NCI-H2107 treated with DMSO at 0.1 percent for 48 hours (cell line): ENCODE measurements at regions not wholly inside any gene's neighbourhood (a gene's known extent, or its start where the extent isn't known, plus 50 kb on each side); places are given as distances from the start of the nearest gene placed in this dataset.

Experiments used
- DNase-seq: peaks from one replicate; lab custom pipeline; 2025; ENCODE audit not compliant: unreplicated experiment; lab: John Stamatoyannopoulos, UW

DNA sequence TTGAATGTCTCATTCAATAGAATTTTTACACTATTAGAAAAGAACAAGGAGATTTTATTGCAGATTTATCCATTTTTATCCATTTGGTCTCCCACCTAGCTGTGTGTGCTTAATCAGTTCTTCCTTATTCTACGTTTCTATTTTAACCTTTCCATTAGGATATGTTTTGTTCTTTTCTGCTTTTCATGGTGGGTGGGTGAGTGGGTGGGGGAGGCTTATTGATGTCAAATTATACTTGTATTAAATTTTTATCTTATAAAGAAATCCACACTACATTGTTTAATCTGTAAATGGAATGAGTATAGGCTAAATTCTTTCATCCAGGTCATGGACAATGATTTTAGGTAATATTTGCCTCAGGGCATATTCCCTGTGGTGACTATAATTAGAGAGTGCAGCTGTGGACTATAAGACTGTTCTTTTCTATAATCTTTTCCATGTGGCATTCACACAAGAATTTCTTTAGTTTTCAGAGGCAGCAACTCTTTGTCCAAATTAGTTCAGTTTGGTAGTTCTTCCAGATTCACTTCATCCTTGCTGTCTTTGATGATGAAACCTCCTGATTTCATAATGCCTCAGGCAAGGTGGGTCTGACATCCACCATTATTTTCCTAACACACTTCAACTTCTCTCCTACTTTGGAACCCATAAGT, 2451.8 kb downstream of the PCDH7 start:
- DNase-seq = no peak

DNA sequence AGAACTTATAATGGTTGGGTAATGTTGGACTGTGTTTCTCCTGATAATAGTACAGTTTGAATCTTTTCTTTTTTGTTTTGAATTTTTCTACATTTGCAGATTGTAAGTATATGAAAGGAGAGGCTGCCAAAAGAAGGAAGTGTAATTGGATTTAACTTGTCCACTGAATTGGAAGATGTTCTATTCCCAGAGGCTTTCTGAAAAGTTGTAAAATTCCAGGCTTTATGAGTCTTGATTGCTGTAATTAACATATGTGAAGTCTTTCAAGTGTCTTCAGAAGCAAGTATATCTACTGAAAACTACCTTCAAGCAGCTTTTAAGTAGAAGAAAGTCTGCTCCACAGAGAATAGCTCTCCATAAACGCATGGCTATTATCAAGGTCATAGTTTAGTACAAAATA, 2456.4 kb downstream of the PCDH7 start:
- DNase-seq = no peak

DNA sequence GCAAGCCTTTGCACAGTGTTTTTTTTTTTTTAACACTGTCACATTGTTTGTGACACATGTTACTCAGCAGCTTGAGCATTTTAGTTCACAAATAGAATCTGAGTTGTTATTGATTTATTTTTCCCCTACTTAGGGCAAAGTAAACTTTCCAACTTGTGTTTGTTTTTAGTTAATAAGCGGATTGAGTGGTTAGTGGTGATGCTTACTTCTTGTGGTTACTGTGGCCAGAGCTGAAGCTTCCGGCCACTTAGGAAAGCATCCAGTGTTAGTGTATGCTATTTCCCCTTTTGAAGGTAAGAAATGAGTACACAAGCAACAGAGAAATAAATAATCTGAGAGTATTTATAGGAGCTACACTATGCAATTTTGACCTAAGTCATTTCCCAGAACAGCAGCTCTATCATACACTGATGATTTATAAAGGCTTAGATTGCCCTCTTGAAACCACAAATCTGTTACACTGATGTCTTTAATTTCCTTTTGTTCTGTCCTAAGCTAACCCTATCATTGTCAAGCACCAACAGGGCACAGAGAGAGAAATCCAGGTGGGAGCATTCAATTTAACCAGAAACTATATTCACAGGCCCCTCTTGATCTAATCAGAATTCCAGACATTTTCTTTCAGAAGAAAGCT, 2464.6 kb downstream of the PCDH7 start:
- DNase-seq = no peak

DNA sequence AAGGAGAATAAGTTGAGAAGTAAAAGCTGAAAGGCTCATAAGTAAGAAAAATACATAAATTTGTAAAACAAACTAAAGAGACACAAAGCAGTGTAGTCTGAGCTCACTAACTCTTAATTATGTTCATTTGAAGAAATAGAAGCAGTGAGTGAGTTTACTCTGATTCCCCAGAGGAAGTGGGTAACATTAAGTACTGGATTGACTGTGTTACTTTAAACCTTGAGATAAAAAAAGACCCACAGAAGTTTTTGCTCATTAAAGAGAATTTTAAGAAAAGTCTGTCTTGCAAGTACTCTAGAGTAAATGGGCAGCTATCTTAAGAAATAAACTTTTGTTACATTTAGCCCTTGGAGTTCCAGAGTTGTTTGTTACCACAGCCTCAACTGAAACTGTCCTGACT, 2466.9 kb downstream of the PCDH7 start:
- DNase-seq = no peak

GRCh38 chr4:33188733-33189132, 2468.6 kb downstream of the PCDH7 start:
- DNase-seq = no peak

GRCh38 chr4:33189169-33189568, 2469.0 kb downstream of the PCDH7 start:
- DNase-seq = no peak

DNA sequence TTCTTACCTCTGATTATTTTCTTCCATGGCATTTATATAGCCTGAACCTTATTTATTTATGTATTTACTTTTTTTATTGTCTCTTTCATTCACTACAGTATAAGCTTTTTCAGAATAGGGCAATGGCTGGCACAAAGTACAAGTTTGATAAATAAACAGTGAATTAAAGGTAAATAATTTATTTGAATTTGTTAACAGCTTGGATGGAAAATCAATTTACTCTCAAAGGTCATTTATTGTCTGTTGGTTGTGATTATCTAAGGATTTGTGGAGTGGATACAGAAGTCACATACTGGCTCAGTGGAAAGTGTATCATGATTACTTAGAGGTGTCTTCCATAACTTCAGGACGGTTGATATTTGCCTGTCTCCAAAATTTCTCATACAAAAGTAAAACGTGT, 2472.9 kb downstream of the PCDH7 start:
- no peak for DNase-seq

- no peak for DNase-seq
Observed at GRCh38 chr4:33200377-33200776, 2480.2 kb downstream of the PCDH7 start.

- DNase-seq = no peak
Observed at GRCh38 chr4:33218238-33218637, 2498.1 kb downstream of the PCDH7 start.

GRCh38 chr4:33226133-33226532, 2506.0 kb downstream of the PCDH7 start:
- DNase-seq = no peak

GRCh38 chr4:33226783-33227182, 2506.6 kb downstream of the PCDH7 start:
- no peak for DNase-seq

GRCh38 chr4:33255094-33255493, 2534.9 kb downstream of the PCDH7 start:
- no peak for DNase-seq

DNA sequence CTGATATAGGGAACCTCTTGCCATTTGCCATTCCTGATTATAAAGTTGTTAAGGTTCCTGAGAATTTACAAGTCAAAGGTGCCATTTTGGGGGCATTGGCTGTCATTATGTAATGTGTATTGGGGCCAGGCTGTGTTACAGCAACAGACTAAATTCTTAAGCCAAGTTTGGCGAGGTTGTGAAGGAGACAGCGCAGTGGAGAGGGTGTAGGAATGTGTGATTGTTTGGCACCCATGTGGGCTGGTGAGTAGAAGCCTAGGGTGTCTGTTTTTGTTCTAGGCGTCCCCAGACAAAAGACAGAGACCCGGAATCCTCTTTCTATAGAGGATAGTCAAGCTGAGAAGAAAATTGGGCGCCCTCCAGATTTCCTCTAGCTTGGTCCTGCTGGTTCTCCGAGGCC, 2535.3 kb downstream of the PCDH7 start:
- DNase-seq = no peak

DNA sequence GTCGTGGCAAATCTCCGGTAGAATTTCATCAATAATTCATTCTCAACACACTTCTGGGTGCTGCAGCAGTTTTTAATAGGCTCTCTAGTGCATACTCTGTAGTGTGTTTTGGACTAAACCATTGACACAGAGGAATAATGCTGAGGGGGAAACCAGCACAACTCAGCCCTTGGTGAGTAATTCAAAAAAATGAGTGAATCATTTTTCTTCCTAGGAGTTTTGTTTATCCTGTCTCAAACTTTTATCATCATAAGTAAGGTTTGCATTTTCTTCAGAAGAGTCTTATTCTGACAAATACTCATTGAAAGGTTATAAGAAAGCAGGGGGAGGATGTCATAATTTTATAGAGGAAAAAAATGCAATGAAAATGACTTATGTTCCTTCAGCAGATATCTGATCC, 2542.7 kb downstream of the PCDH7 start:
- no peak for DNase-seq

DNA sequence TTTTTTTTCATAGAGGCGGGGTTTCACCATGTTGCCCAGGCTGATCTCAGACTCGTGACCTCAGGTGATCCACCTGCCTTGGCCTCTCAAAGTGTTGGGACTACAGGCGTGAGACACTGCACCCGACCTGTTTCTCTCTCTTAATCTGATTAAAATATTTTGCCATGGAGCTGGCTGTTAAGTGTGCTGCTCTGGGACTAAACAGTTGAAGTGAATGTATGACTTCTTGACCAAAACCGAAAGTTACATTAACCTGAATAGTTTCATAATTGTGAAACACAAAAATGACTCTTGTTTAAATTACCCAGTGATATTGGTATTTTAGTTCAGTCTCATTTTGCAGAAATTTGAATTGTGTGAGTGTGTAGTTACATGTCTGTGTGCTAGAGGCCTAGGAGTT, 2548.6 kb downstream of the PCDH7 start:
- DNase-seq = no peak

- DNase-seq = no peak
Observed at GRCh38 chr4:33270403-33270802, 2550.2 kb downstream of the PCDH7 start.

DNA sequence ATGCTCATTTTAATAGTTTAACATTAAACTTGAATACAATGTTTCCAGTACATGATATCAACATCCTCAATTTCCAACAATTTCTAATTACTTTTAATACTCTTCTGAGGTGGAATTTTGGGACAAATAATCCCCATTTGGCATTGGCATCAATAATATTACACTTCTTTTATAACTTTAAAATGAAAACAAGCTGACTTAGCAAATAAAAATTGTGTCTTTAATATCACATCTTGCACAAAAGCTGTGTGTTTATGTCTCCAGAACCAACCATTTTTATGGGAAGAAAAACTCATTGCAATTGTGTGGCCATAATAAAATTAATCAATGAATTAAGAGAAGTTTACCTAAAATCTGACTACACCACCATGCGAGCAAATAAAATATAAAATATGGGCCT, 2552.6 kb downstream of the PCDH7 start:
- DNase-seq = no peak

- DNase-seq = no peak
Observed at GRCh38 chr4:33283818-33284217, 2563.6 kb downstream of the PCDH7 start.

- DNase-seq = no peak
Observed at GRCh38 chr4:33296876-33297455, 2576.8 kb downstream of the PCDH7 start.

DNA sequence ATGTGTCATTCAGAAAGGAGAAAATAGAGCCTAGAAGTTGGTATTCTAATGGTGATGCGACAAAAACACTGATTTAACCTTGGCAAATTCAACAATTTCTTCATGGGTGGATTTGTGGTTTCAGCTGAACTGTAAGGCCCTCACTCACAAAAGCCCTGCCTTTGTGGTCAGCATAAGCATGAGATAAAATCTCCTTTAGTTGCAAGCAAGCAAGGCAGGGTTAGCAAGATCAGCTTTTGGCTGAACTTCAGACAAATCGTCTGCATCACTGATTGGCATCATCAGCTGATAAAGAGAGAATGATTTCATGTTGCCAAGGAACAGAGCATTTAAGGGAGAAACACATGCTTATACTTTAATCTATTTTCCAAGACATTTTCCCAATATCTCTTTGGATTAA, 2582.2 kb downstream of the PCDH7 start:
- DNase-seq = no peak

DNA sequence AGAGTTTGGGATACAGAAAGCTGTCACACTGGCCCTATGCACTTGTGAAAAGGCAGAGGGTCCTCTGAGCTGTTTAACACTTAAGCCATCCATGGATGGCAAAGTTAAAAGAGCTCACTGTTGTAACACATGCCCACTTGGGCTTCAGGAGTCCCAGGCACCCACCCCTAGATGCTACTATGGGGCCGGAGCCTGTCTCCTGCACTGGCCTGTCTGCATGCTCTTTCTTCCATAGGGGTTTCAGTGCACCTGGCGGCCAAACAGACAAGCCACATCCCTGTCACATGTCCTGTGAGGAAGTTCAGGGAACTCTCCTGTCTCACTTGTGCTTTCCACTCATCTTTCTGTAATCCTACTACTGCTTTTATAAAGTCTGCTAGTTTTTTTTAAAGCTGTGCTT, 2586.0 kb downstream of the PCDH7 start:
- no peak for DNase-seq

DNA sequence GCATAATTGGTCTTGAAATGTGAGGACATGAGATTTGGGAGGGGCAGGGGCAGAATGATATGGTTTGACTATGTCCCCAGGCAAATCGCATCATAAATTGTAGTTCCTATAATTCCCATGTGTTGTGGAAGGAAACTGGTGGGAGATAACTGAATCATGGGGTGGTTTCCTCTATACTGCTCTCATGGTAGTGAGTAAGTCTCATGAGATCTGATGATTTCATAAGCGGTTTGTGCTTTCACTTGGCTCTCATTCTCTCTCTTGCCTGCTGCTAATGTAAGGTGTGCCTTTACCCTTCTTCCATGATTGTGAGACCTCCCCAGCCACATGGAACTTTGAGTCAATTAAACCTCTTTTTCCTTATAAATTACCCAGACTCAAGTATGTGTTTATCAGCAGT, 2595.9 kb downstream of the PCDH7 start:
- DNase-seq = no peak

DNA sequence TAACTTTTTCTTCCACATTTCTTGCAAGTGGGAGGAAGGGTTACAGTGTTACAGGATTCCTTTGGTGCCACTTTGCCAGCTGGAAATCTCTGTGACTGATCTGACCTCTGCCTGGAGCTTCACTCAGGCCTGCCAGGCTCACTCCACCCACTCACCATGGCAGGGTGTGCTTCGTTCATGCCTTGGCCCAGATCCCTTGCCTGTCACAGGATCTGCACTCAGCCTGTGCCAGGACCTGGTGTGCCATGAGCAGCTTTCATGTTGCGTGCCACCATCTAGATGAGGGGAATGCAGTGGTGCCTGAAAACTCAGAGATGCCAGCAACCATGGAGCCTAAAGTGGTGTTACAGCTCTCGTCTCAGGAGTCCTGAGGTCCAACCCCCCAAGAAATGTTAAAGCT, 2596.4 kb downstream of the PCDH7 start:
- DNase-seq = no peak
